GM23338 (cell line): ENCODE measurements at regions not wholly inside any gene's neighbourhood (a gene's known extent, or its start where the extent isn't known, plus 50 kb on each side); places are given as distances from the start of the nearest gene placed in this dataset.
A peak's percentile ranks its signal among the peaks of the same experiment; 100 is the strongest.

ENCODE experiments used
- ATAC-seq: fragments of 200-7000 bp; cut with Tn5 transposase; 3 replicates; pipeline ENCODE4 v1.9.1; 2020
- DNase-seq: peaks from one replicate; pipeline ENCODE4 v3.0.0-alpha.2; 2015; ENCODE audit warnings: low spot score
- H2AFZ ChIP-seq: fragments of 200-600 bp; sonication (generic); 2 replicates; pipeline ENCODE4 v1.8.0; 2016; ENCODE audit warnings: antibody characterized with exemption, mild to moderate bottlenecking, moderate library complexity
- H3F3A ChIP-seq: fragments of 200-600 bp; sonication (generic); replicated peaks from 2 replicates; pipeline ENCODE4 v1.8.0; 2017; ENCODE audit warnings: antibody characterized with exemption, mixed run types, low read depth
- H3K27ac ChIP-seq: fragments of 200-600 bp; sonication (generic); 2 replicates; pipeline ENCODE4 v1.6.1; 2016; ENCODE audit warnings: low read depth
- H3K27me3 ChIP-seq: fragments of 200-600 bp; sonication (generic); 2 replicates; pipeline ENCODE4 v1.8.0; 2016; ENCODE audit warnings: mild to moderate bottlenecking, mixed run types, moderate library complexity; ENCODE audit not compliant: insufficient read depth
- H3K36me3 ChIP-seq: fragments of 200-600 bp; sonication (generic); 2 replicates; pipeline ENCODE4 v1.8.0; 2016; ENCODE audit warnings: mild to moderate bottlenecking; ENCODE audit not compliant: insufficient read depth
- H3K4me1 ChIP-seq: fragments of 200-600 bp; sonication (generic); 2 replicates; pipeline ENCODE4 v1.8.0; 2016; ENCODE audit warnings: mild to moderate bottlenecking, moderate library complexity; ENCODE audit not compliant: insufficient read depth
- H3K4me2 ChIP-seq: fragments of 200-600 bp; sonication (generic); 2 replicates; pipeline ENCODE4 v1.7.1; 2017; ENCODE audit warnings: mixed run types
- H3K4me3 ChIP-seq: fragments of 200-600 bp; sonication (generic); 2 replicates; pipeline ENCODE4 v1.6.1; 2016; ENCODE audit warnings: mixed run types
- H3K79me2 ChIP-seq: fragments of 200-600 bp; sonication (generic); replicated peaks from 2 replicates; pipeline ENCODE4 v1.8.0; 2017; ENCODE audit warnings: mild to moderate bottlenecking; ENCODE audit not compliant: insufficient read depth
- H3K9me2 ChIP-seq: fragments of 200-600 bp; sonication (generic); 2 replicates; pipeline ENCODE4 v1.8.0; 2017; ENCODE audit not compliant: insufficient read depth
- H4K20me1 ChIP-seq: fragments of 200-600 bp; sonication (generic); replicated peaks from 2 replicates; pipeline ENCODE4 v1.8.0; 2017; ENCODE audit warnings: mild to moderate bottlenecking; ENCODE audit not compliant: insufficient read depth
- H3K27ac Mint-ChIP-seq: 2 replicates; pipeline ENCODE4 v1.8.0; 2020; ENCODE audit warnings: inconsistent platforms, mild to moderate bottlenecking, moderate library complexity, mixed read lengths
- H3K27me3 Mint-ChIP-seq: 3 replicates; pipeline ENCODE4 v1.8.0; 2022; ENCODE audit warnings: low read depth, mild to moderate bottlenecking, moderate library complexity, mixed read lengths, inconsistent platforms; ENCODE audit not compliant: insufficient read depth, poor library complexity
- H3K36me3 Mint-ChIP-seq: 3 replicates; pipeline ENCODE4 v1.8.0; 2021; ENCODE audit warnings: low read depth, mild to moderate bottlenecking, inconsistent platforms, moderate library complexity, mixed read lengths
- H3K4me1 Mint-ChIP-seq: 3 replicates; pipeline ENCODE4 v1.8.0; 2020; ENCODE audit warnings: mild to moderate bottlenecking, inconsistent platforms, mixed read lengths
- H3K4me3 Mint-ChIP-seq: 3 replicates; pipeline ENCODE4 v1.8.0; 2021; ENCODE audit warnings: moderate library complexity, mild to moderate bottlenecking, inconsistent platforms, mixed read lengths
- H3K9me3 Mint-ChIP-seq: 3 replicates; pipeline ENCODE4 v1.8.0; 2020; ENCODE audit warnings: moderate library complexity, mild to moderate bottlenecking, inconsistent platforms, mixed read lengths
- CREB1 ChIP-seq: fragments of 250-450 bp; sonication (Bioruptor Pico); IDR thresholded peaks from 2 replicates; pipeline ENCODE4 v1.5.0; 2020; ENCODE audit warnings: low read depth, mild to moderate bottlenecking, moderate library complexity
- CTCF ChIP-seq, 2 experiments: fragments of 200-600 bp in 1 of 2; sonication (generic) in 1 of 2; conservative IDR thresholded peaks; 2 replicates each; pipeline versions ENCODE4 v1.5.1 to v1.6.1; 2016 to 2017; ENCODE audit warnings: antibody characterized with exemption in 2 of 2, low read depth in 2 of 2, mild to moderate bottlenecking in 2 of 2, moderate library complexity in 1 of 2
- ETS1 ChIP-seq: IDR thresholded peaks from 2 replicates; pipeline ENCODE4 v1.6.1; 2016; ENCODE audit warnings: antibody characterized with exemption
- EZH2 ChIP-seq: fragments of 200-600 bp; sonication (generic); IDR thresholded peaks from one replicate; pipeline ENCODE4 v1.8.0; 2017; ENCODE audit warnings: antibody characterized with exemption, mild to moderate bottlenecking, low read depth; ENCODE audit not compliant: unreplicated experiment
- EZH2phosphoT487 ChIP-seq: fragments of 200-600 bp; sonication (generic); IDR thresholded peaks from one replicate; pipeline ENCODE4 v1.8.1; 2018; ENCODE audit warnings: antibody characterized with exemption; ENCODE audit not compliant: unreplicated experiment
- JUNB ChIP-seq: IDR thresholded peaks from one replicate; pipeline ENCODE4 v1.6.1; 2016; ENCODE audit warnings: antibody characterized with exemption; ENCODE audit not compliant: unreplicated experiment
- NANOG ChIP-seq: IDR thresholded peaks from 2 replicates; pipeline ENCODE4 v1.6.1; 2016; ENCODE audit warnings: antibody characterized with exemption, borderline replicate concordance
- POLR2AphosphoS5 ChIP-seq: IDR thresholded peaks from 2 replicates; pipeline ENCODE4 v1.6.1; 2016; ENCODE audit warnings: antibody characterized with exemption, low read depth
- REST ChIP-seq: IDR thresholded peaks from one replicate; pipeline ENCODE4 v1.6.1; 2018; ENCODE audit warnings: antibody characterized with exemption; ENCODE audit not compliant: unreplicated experiment
- STAT1 ChIP-seq: IDR thresholded peaks from one replicate; pipeline ENCODE4 v1.6.1; 2016; ENCODE audit warnings: antibody characterized with exemption; ENCODE audit not compliant: unreplicated experiment
- ZNF114 ChIP-seq: fragments of 250-450 bp; sonication (Bioruptor Pico); IDR thresholded peaks from 2 replicates; pipeline ENCODE4 v1.5.0; 2020; ENCODE audit warnings: mild to moderate bottlenecking, moderate library complexity
- ZNF331 ChIP-seq: fragments of 250-450 bp; sonication (Bioruptor Pico); IDR thresholded peaks from 2 replicates; pipeline ENCODE4 v1.5.0; 2020; ENCODE audit warnings: low read depth, mild to moderate bottlenecking, moderate library complexity
- TF ChIP-seq, protein P1 (sequence below): fragments of 250-450 bp; sonication (Bioruptor Pico); IDR thresholded peaks from 2 replicates; pipeline ENCODE4 v1.5.0; 2020; ENCODE audit warnings: mild to moderate bottlenecking, moderate library complexity

DNA sequence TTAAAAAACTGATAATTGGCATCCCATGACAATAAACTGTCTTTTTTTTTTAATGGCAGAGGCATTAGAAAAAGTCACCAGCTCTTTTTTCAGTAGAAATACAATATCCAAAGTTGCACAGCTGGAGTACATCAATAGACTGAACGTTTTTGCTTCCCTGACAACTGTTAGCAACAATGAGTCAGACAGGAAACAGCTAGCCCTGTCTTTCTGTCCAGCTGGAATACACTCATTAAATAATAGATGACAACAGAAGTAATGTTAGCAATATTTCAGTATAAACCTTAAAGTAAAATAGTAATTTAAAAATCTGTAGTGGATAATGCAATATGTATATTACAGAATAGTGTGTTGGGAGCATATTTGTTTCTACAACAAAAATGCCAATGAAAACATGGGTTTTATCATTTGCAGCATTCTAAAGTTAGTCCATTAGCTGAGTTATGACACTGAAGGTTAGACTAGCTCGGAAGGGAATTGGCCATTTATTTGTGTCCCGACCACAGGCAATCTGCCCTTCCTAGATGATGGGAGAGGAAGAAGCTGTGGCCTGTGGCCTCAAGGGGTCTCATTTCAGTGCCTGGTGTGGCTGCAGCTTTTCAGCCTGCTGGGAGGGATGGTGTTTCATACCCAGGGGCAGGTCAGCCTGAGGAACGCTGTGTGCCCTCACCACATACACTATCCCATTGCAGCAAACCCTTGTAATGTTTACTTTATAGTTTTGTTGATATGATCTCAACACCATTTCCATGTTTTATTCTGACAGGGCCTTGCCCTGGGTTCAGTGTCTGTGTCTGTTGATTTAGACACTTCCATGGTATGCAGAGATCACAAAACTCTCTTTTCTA, 173.3 kb downstream of the SLC16A9 start:
- no peaks in the 10 kb centered on the region for H3K9me2 ChIP-seq
- H2AFZ ChIP-seq = peak overlapping the region; percentile 48; the same call in 1 of the 2 replicates
- H3K27me3 Mint-ChIP-seq = no peaks in the 10 kb centered on the region
- H3K9me3 Mint-ChIP-seq = no peaks in the 10 kb centered on the region
- ATAC-seq (peak; percentile 74), DNase-seq (peak; percentile 17)
- TF ChIP-seq ETS1 (no peak), REST (no peak), POLR2AphosphoS5 (no peak), CTCF (conservative IDR thresholded peaks at IDR 0.05; ENCODE audit: low read depth in 2 of 2) (no peak), NANOG (no peak), EZH2phosphoT487 (no peak), ZNF331 (CRISPR knock-in tag) (no peak), STAT1 (no peak), JUNB (no peak), ZNF114 (no peak), CREB1 (CRISPR knock-in tag) (no peak), EZH2 (no peak)
- TF ChIP-seq, protein P1, sequence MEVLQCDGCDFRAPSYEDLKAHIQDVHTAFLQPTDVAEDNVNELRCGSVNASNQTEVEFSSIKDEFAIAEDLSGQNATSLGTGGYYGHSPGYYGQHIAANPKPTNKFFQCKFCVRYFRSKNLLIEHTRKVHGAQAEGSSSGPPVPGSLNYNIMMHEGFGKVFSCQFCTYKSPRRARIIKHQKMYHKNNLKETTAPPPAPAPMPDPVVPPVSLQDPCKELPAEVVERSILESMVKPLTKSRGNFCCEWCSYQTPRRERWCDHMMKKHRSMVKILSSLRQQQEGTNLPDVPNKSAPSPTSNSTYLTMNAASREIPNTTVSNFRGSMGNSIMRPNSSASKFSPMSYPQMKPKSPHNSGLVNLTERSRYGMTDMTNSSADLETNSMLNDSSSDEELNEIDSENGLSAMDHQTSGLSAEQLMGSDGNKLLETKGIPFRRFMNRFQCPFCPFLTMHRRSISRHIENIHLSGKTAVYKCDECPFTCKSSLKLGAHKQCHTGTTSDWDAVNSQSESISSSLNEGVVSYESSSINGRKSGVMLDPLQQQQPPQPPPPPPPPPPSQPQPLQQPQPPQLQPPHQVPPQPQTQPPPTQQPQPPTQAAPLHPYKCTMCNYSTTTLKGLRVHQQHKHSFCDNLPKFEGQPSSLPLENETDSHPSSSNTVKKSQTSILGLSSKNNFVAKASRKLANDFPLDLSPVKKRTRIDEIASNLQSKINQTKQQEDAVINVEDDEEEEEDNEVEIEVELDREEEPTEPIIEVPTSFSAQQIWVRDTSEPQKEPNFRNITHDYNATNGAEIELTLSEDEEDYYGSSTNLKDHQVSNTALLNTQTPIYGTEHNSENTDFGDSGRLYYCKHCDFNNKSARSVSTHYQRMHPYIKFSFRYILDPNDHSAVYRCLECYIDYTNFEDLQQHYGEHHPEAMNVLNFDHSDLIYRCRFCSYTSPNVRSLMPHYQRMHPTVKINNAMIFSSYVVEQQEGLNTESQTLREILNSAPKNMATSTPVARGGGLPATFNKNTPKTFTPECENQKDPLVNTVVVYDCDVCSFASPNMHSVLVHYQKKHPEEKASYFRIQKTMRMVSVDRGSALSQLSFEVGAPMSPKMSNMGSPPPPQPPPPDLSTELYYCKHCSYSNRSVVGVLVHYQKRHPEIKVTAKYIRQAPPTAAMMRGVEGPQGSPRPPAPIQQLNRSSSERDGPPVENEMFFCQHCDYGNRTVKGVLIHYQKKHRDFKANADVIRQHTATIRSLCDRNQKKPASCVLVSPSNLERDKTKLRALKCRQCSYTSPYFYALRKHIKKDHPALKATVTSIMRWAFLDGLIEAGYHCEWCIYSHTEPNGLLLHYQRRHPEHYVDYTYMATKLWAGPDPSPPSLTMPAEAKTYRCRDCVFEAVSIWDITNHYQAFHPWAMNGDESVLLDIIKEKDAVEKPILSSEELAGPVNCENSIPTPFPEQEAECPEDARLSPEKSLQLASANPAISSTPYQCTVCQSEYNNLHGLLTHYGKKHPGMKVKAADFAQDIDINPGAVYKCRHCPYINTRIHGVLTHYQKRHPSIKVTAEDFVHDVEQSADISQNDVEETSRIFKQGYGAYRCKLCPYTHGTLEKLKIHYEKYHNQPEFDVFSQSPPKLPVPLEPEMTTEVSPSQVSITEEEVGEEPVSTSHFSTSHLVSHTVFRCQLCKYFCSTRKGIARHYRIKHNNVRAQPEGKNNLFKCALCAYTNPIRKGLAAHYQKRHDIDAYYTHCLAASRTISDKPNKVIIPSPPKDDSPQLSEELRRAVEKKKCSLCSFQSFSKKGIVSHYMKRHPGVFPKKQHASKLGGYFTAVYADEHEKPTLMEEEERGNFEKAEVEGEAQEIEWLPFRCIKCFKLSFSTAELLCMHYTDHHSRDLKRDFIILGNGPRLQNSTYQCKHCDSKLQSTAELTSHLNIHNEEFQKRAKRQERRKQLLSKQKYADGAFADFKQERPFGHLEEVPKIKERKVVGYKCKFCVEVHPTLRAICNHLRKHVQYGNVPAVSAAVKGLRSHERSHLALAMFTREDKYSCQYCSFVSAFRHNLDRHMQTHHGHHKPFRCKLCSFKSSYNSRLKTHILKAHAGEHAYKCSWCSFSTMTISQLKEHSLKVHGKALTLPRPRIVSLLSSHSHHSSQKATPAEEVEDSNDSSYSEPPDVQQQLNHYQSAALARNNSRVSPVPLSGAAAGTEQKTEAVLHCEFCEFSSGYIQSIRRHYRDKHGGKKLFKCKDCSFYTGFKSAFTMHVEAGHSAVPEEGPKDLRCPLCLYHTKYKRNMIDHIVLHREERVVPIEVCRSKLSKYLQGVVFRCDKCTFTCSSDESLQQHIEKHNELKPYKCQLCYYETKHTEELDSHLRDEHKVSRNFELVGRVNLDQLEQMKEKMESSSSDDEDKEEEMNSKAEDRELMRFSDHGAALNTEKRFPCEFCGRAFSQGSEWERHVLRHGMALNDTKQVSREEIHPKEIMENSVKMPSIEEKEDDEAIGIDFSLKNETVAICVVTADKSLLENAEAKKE (CRISPR knock-in tag) = no peak
- H3K4me1 ChIP-seq = peaks cover 4% of the 10 kb centered on the region
- no peak overlapping the region for H3K27ac Mint-ChIP-seq
- H3K4me2 ChIP-seq = no peak overlapping the region
- H3K79me2 ChIP-seq = no peaks in the 10 kb centered on the region
- H3K36me3 ChIP-seq = no peaks in the 10 kb centered on the region
- no peak overlapping the region for H3K4me3 ChIP-seq
- no peak overlapping the region for H3K4me3 Mint-ChIP-seq
- H3K4me1 Mint-ChIP-seq = peaks cover 9% of the 10 kb centered on the region; the same call in 2 of the 3 replicates
- H3F3A ChIP-seq = no peaks in the 10 kb centered on the region
- no peaks in the 10 kb centered on the region for H4K20me1 ChIP-seq
- H3K27me3 ChIP-seq = no peaks in the 10 kb centered on the region
- no peak overlapping the region for H3K27ac ChIP-seq
- no peaks in the 10 kb centered on the region for H3K36me3 Mint-ChIP-seq
